ENCODE measurements at regions not wholly inside any gene's neighbourhood (a gene's known extent, or its start where the extent isn't known, plus 50 kb on each side); places are given as distances from the start of the nearest gene placed in this dataset.

GRCh38 chr2:20144196-20144595 lies 80.7 kb downstream of the SDC1 start:
- no peak for TF ChIP-seq ZNF274 (IDR thresholded peaks at IDR 0.05; ENCODE audit: low read depth, low read length)
- TF ChIP-seq YY1 (IDR thresholded peaks at IDR 0.05; ENCODE audit: insufficient read depth, insufficient read length): no peak
- TF ChIP-seq SUZ12 (IDR thresholded peaks at IDR 0.05; ENCODE audit: extremely low read depth, insufficient read depth, insufficient read length): no peak
